OCI-LY3 (cell line): ENCODE measurements at regions not wholly inside any gene's neighbourhood (a gene's known extent, or its start where the extent isn't known, plus 50 kb on each side); places are given as distances from the start of the nearest gene placed in this dataset.

Experiments
- H2AFZ ChIP-seq: fragments of 200-600, 300-600 bp; shearing (Covaris generic); 2 replicates; pipeline ENCODE4 v1.6.0; 2014; ENCODE audit warnings: antibody characterized with exemption, low read depth, low read length
- H3K27ac ChIP-seq: fragments of 200-600, 300-600 bp; sonication (generic); 2 replicates; pipeline ENCODE4 v1.5.1; 2014; ENCODE audit warnings: mild to moderate bottlenecking, low read length, moderate library complexity, mixed read lengths
- H3K27me3 ChIP-seq: fragments of 200-600, 300-600 bp; sonication (generic); 2 replicates; pipeline ENCODE4 v1.6.1; 2014; ENCODE audit warnings: low read depth, low read length, mixed read lengths
- H3K36me3 ChIP-seq: fragments of 200-600, 300-600 bp; sonication (generic); replicated peaks from 2 replicates; pipeline ENCODE3; 2014; ENCODE audit warnings: low read depth, low read length, mixed read lengths
- H3K4me1 ChIP-seq: fragments of 300-600, 200-600 bp; sonication (generic); 2 replicates; pipeline ENCODE4 v1.6.1; 2014; ENCODE audit warnings: low read length, mixed read lengths
- H3K4me2 ChIP-seq: fragments of 200-600, 300-600 bp; sonication (generic); 2 replicates; pipeline ENCODE4 v1.6.1; 2014; ENCODE audit warnings: low read length, mixed read lengths
- H3K4me3 ChIP-seq: fragments of 300-600, 200-600 bp; sonication (generic); 2 replicates; pipeline ENCODE4 v1.5.1; 2014; ENCODE audit warnings: antibody characterized with exemption, mild to moderate bottlenecking, low read length, moderate library complexity
- H3K79me2 ChIP-seq: fragments of 300-600, 200-600 bp; shearing (Covaris generic); 2 replicates; pipeline ENCODE4 v1.6.1; 2014; ENCODE audit warnings: mild to moderate bottlenecking, low read length, mixed read lengths
- H3K9ac ChIP-seq: fragments of 300-600, 200-600 bp; shearing (Covaris generic); 2 replicates; pipeline ENCODE4 v1.6.0; 2014; ENCODE audit warnings: mild to moderate bottlenecking, low read length, moderate library complexity
- H3K9me3 ChIP-seq: fragments of 200-600, 300-600 bp; shearing (Covaris generic); 2 replicates; pipeline ENCODE4 v1.6.1; 2014; ENCODE audit warnings: low read length, mixed read lengths; ENCODE audit not compliant: insufficient read depth
- H4K20me1 ChIP-seq: fragments of 200-600, 300-600 bp; sonication (generic); 2 replicates; pipeline ENCODE4 v1.6.1; 2016; ENCODE audit warnings: low read length, mixed read lengths; ENCODE audit not compliant: insufficient read depth
- EZH2phosphoT487 ChIP-seq: fragments of 200-600 bp; shearing (Covaris generic); IDR thresholded peaks from 2 replicates; pipeline ENCODE4 v1.6.1; 2018; ENCODE audit warnings: antibody characterized with exemption, mixed run types, low read depth
- TF ChIP-seq, protein P1 (sequence below): fragments of 200-600, 300-600 bp; sonication (generic); IDR thresholded peaks from 2 replicates; pipeline ENCODE4 v1.5.1; 2014; ENCODE audit warnings: antibody characterized with exemption, low read length, low read depth

DNA sequence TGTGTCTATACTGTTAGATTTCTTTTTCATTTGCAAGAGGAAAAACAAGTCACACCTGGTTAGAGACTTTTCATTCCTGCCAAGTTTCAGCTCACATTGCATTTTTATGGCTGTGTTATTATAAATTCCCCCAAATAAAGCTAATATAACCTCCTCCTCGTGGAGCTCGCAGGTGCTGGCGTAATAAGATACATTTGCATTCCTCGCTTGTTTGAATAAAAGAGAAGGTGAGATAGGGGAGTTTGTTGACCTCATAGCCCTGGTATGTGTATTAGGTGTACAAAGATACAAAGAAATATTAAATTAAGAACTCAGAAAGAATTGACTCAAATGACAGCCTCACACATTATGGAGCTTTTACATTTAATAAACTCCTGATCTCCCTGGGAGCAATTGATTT is 257.7 kb upstream of the SP8 start:
- no peak overlapping the region for H3K4me3 ChIP-seq

DNA sequence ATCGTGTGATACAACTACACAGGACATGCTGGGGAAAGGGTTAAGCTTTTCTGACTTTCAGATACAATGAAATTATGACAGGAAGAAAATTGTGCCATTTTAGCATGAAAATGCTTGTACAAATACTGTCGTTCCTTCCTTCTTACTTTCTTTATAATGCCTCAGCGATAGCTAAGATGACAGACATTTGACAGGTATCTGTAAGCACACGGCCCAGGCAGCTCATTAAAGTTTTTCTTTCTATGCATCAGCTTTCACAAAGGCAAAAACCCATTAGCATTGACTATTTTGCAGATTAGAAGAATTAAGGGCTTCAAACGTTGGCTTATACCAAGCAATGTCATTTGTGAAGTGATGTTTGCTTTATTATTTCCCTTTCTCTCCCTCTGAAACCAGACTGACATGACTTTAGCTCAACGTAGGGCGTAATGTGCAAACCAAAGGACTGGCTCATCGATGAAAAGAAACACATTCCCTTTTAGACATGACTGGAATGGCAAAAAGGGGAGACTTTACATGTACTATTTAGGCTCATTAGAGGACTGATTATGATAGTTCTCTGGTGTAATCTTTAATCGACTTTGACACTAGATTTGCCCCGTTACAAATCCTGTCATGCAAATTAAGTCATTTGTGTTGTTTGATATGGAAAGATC is 258.4 kb upstream of the SP8 start:
- Histone ChIP-seq H3K4me3 (no peak overlapping the region), H3K9me3 (no peaks in the 10 kb centered on the region), H3K4me2 (no peak overlapping the region), H3K27me3 (no peaks in the 10 kb centered on the region), H4K20me1 (no peaks in the 10 kb centered on the region), H3K27ac (no peak overlapping the region), H2AFZ (no peak overlapping the region), H3K36me3 (no peaks in the 10 kb centered on the region), H3K79me2 (no peaks in the 10 kb centered on the region), H3K9ac (no peak overlapping the region), H3K4me1 (no peaks in the 10 kb centered on the region)
- TF ChIP-seq, protein P1, sequence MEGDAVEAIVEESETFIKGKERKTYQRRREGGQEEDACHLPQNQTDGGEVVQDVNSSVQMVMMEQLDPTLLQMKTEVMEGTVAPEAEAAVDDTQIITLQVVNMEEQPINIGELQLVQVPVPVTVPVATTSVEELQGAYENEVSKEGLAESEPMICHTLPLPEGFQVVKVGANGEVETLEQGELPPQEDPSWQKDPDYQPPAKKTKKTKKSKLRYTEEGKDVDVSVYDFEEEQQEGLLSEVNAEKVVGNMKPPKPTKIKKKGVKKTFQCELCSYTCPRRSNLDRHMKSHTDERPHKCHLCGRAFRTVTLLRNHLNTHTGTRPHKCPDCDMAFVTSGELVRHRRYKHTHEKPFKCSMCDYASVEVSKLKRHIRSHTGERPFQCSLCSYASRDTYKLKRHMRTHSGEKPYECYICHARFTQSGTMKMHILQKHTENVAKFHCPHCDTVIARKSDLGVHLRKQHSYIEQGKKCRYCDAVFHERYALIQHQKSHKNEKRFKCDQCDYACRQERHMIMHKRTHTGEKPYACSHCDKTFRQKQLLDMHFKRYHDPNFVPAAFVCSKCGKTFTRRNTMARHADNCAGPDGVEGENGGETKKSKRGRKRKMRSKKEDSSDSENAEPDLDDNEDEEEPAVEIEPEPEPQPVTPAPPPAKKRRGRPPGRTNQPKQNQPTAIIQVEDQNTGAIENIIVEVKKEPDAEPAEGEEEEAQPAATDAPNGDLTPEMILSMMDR: no peak
- no peak for TF ChIP-seq EZH2phosphoT487

More for the DNA sequence above, 257.7 kb upstream of the SP8 start:
- Histone ChIP-seq H3K9me3 (no peaks in the 10 kb centered on the region), H3K9ac (no peak overlapping the region), H3K4me1 (no peaks in the 10 kb centered on the region), H3K27ac (no peak overlapping the region), H2AFZ (no peak overlapping the region), H3K4me2 (no peak overlapping the region), H3K36me3 (no peaks in the 10 kb centered on the region), H4K20me1 (no peaks in the 10 kb centered on the region), H3K27me3 (no peaks in the 10 kb centered on the region), H3K79me2 (no peaks in the 10 kb centered on the region)
- no peak for TF ChIP-seq EZH2phosphoT487
- TF ChIP-seq, protein P1: no peak

DNA sequence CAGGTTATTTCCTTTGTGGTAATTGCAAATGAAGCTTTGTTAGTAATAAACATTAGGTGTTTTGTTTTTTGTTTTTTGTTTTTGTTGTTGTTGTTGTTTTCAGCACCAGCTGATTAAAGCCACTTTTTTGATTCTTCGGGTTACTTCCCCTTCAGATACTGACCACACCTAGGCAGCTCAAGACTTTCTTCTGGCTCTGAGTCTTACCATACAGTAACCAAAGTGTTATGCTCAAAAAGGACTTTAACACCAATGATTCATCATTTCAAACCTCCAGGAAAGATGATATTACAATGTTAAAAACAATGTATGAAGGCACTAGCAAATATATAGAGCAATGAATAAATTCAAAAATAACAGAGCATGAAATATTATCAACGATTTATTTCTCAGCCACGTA is 265.2 kb upstream of the SP8 start:
- Histone ChIP-seq H3K4me1 (peaks cover 7% of the 10 kb centered on the region), H3K4me3 (no peak overlapping the region), H3K27me3 (no peaks in the 10 kb centered on the region), H3K4me2 (no peak overlapping the region), H2AFZ (no peak overlapping the region), H3K79me2 (no peaks in the 10 kb centered on the region), H3K27ac (no peak overlapping the region), H4K20me1 (no peaks in the 10 kb centered on the region), H3K9ac (no peak overlapping the region), H3K9me3 (no peaks in the 10 kb centered on the region), H3K36me3 (no peaks in the 10 kb centered on the region)
- no peak for TF ChIP-seq EZH2phosphoT487
- TF ChIP-seq, protein P1: no peak

DNA sequence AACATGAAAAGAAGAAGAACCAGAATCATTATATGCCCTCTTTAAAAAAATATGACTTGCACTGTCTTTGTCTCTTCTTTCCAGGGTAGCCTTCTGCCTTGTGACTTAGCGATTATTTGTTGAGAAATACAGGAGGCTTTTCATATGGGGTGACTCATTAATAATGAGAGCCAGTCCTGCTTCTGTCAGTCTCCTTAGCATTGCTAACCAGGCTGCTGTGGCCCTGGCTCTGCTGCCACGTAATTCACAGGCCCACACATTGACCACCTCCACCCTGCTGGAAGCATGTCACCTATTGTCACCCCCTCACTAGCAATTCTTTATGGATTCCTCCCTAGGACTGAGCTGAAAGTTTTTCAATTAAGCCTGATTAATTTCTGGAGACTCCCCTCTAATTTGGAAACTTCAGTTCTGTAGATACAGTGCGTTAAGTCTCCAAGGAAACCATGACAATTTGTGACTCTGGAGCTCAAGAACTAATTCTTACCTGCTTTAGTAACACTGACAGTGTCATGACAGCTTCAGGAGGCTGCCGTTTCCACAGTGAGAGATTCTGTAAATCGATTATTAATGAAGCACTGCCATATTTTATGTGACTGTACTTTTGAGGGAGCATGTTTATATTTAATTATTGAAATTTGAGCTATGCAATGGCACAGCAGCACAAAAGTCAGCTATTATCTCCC is 267.9 kb upstream of the SP8 start:
- H3K4me2 ChIP-seq: no peak overlapping the region

More for the DNA sequence above, 267.9 kb upstream of the SP8 start:
- Histone ChIP-seq H3K9me3 (no peaks in the 10 kb centered on the region), H2AFZ (no peak overlapping the region), H3K9ac (no peak overlapping the region), H3K36me3 (no peaks in the 10 kb centered on the region), H3K4me1 (peaks cover 18% of the 10 kb centered on the region), H3K4me3 (no peak overlapping the region), H3K27me3 (no peaks in the 10 kb centered on the region), H3K27ac (no peak overlapping the region), H3K79me2 (no peaks in the 10 kb centered on the region), H4K20me1 (no peaks in the 10 kb centered on the region)
- TF ChIP-seq, protein P1: no peak
